ENCODE measurements at regions not wholly inside any gene's neighbourhood (a gene's known extent, or its start where the extent isn't known, plus 50 kb on each side); places are given as distances from the start of the nearest gene placed in this dataset.

GRCh38 chr3:177771780-177772179, 574.5 kb upstream of the TBL1XR1 start:
- intact Hi-C loops (cut with DNase I): no loop called here
- H3K9me3 ChIP-seq: no peaks in the 10 kb centered on the region
- no peak overlapping the region for H3K4me3 ChIP-seq
- ATAC-seq (no peak), DNase-seq (no peak)
- no peak overlapping the region for H3K27ac ChIP-seq
- H3K27me3 ChIP-seq: no peaks in the 10 kb centered on the region
- WGBS (ENCODE audit: insufficient coverage, low coverage, low lambda C conversion rate, missing lambda C conversion rate): 89% methylated on average over 2 of the region's 2 CpGs
- no peak for TF ChIP-seq POLR2A (IDR thresholded peaks at IDR 0.05)
- no peaks in the 10 kb centered on the region for H3K36me3 ChIP-seq
- no peaks in the 10 kb centered on the region for H3K4me1 ChIP-seq

GRCh38 chr3:177772908-177773557, 575.8 kb upstream of the TBL1XR1 start:
- Histone ChIP-seq H3K4me1 (no peaks in the 10 kb centered on the region), H3K36me3 (no peaks in the 10 kb centered on the region), H3K9me3 (no peaks in the 10 kb centered on the region), H3K27me3 (no peaks in the 10 kb centered on the region), H3K27ac (no peak overlapping the region), H3K4me3 (no peak overlapping the region)
- WGBS (ENCODE audit: insufficient coverage, low coverage, low lambda C conversion rate, missing lambda C conversion rate): 77% methylated on average over 3 of the region's 3 CpGs
- TF ChIP-seq CTCF (IDR thresholded peaks at IDR 0.05): no peak
- TF ChIP-seq POLR2A (IDR thresholded peaks at IDR 0.05): no peak
- DNase-seq (no peak), ATAC-seq (no peak)
- intact Hi-C loops (cut with DNase I): no loop called here

- intact Hi-C loops (cut with DNase I): no loop called here
- no peaks in the 10 kb centered on the region for H3K27me3 ChIP-seq
- DNase-seq (no peak), ATAC-seq (no peak)
- H3K4me1 ChIP-seq: no peaks in the 10 kb centered on the region
- no peaks in the 10 kb centered on the region for H3K9me3 ChIP-seq
- TF ChIP-seq CTCF (IDR thresholded peaks at IDR 0.05) (no peak), POLR2A (IDR thresholded peaks at IDR 0.05) (no peak)
- WGBS (ENCODE audit: insufficient coverage, low coverage, low lambda C conversion rate, missing lambda C conversion rate): 100% methylated on average over 1 of the region's 1 CpG
- no peaks in the 10 kb centered on the region for H3K36me3 ChIP-seq
- H3K4me3 ChIP-seq: no peak overlapping the region
- H3K27ac ChIP-seq: no peak overlapping the region
Observed at GRCh38 chr3:177773717-177774116, 576.4 kb upstream of the TBL1XR1 start.

- 77% methylated on average over 6 of the region's 6 CpGs for WGBS (ENCODE audit: insufficient coverage, low coverage, low lambda C conversion rate, missing lambda C conversion rate)
- Histone ChIP-seq H3K36me3 (no peaks in the 10 kb centered on the region), H3K9me3 (no peaks in the 10 kb centered on the region), H3K4me3 (no peak overlapping the region), H3K27ac (no peak overlapping the region), H3K4me1 (peaks cover 0 to 10% (median 0%) of the 10 kb centered on the region in 4 donors), H3K27me3 (no peaks in the 10 kb centered on the region)
- DNase-seq (no peak), ATAC-seq (no peak)
- TF ChIP-seq CTCF (IDR thresholded peaks at IDR 0.05): no peak
- no peak for TF ChIP-seq POLR2A (IDR thresholded peaks at IDR 0.05)
- intact Hi-C loops (cut with DNase I): no loop called here
Observed at GRCh38 chr3:177776661-177777101, 579.4 kb upstream of the TBL1XR1 start.

GRCh38 chr3:177777699-177778098, 580.4 kb upstream of the TBL1XR1 start:
- Histone ChIP-seq H3K4me3 (no peak overlapping the region), H3K27me3 (no peaks in the 10 kb centered on the region), H3K9me3 (no peaks in the 10 kb centered on the region), H3K27ac (no peak overlapping the region), H3K4me1 (peaks cover 0 to 10% (median 0%) of the 10 kb centered on the region in 4 donors), H3K36me3 (no peaks in the 10 kb centered on the region)
- intact Hi-C loops (cut with DNase I): no loop called here
- ATAC-seq: peak; percentile 94 to 96 (median 96)
- no CpG with 5 or more reads among the region's 1 CpG for WGBS (ENCODE audit: insufficient coverage, low coverage, low lambda C conversion rate, missing lambda C conversion rate)
- peak; percentile 35 to 67 (median 62) for DNase-seq
- TF ChIP-seq POLR2A (IDR thresholded peaks at IDR 0.05) (no peak), CTCF (IDR thresholded peaks at IDR 0.05) (peak; percentile 64 to 71 (median 70))
